Endothelial cell (in vitro differentiated cells): ENCODE measurements at regions not wholly inside any gene's neighbourhood (a gene's known extent, or its start where the extent isn't known, plus 50 kb on each side); places are given as distances from the start of the nearest gene placed in this dataset.
"Not testable (repeated sequence)": the region's sequence is repeated elsewhere in the genome, so short reads cannot be mapped to it uniquely, and the experiment has no call there.

Experiments used
- DNase-seq: peaks from one replicate; pipeline ENCODE4 v3.0.0; 2021; ENCODE audit warnings: low spot score
- H3K27ac Mint-ChIP-seq: one replicate; pipeline ENCODE4 v1.8.0; 2021; ENCODE audit warnings: mixed read lengths, inconsistent platforms; ENCODE audit not compliant: unreplicated experiment
- H3K27me3 Mint-ChIP-seq: one replicate; pipeline ENCODE4 v1.8.0; 2021; ENCODE audit warnings: mild to moderate bottlenecking, moderate library complexity, mixed read lengths, inconsistent platforms; ENCODE audit not compliant: unreplicated experiment
- H3K36me3 Mint-ChIP-seq: one replicate; pipeline ENCODE4 v1.8.0; 2021; ENCODE audit warnings: mild to moderate bottlenecking, low read depth, mixed read lengths, inconsistent platforms; ENCODE audit not compliant: unreplicated experiment
- H3K4me1 Mint-ChIP-seq: one replicate; pipeline ENCODE4 v1.8.0; 2021; ENCODE audit warnings: mild to moderate bottlenecking, mixed read lengths, inconsistent platforms; ENCODE audit not compliant: unreplicated experiment
- H3K4me3 Mint-ChIP-seq: one replicate; pipeline ENCODE4 v1.8.0; 2021; ENCODE audit warnings: mild to moderate bottlenecking, mixed read lengths, inconsistent platforms; ENCODE audit not compliant: unreplicated experiment
- H3K9me3 Mint-ChIP-seq: one replicate; pipeline ENCODE4 v1.8.0; 2021; ENCODE audit warnings: mixed read lengths, inconsistent platforms; ENCODE audit not compliant: unreplicated experiment
- CTCF ChIP-seq: fragments of 200-600 bp; sonication (generic); IDR thresholded peaks from one replicate; pipeline ENCODE4 v1.5.0; 2021; ENCODE audit warnings: antibody characterized with exemption; ENCODE audit not compliant: unreplicated experiment

- Mint-ChIP-seq H3K27ac (no peak overlapping the region), H3K27me3 (no peaks in the 10 kb centered on the region), H3K4me1 (peaks cover 10% of the 10 kb centered on the region), H3K36me3 (no peaks in the 10 kb centered on the region), H3K9me3 (no peaks in the 10 kb centered on the region), H3K4me3 (no peak overlapping the region)
- no peak for DNase-seq
- no peak for TF ChIP-seq CTCF
Measured at GRCh38 chr9:101925498-101925897, 187.1 kb upstream of the GRIN3A start.

GRCh38 chr9:101923451-101923850 is 185.0 kb upstream of the GRIN3A start:
- Mint-ChIP-seq H3K4me3 (no peak overlapping the region), H3K9me3 (no peaks in the 10 kb centered on the region), H3K36me3 (no peaks in the 10 kb centered on the region), H3K27me3 (no peaks in the 10 kb centered on the region), H3K27ac (no peak overlapping the region), H3K4me1 (peaks cover 10% of the 10 kb centered on the region)
- no peak for DNase-seq
- no peak for TF ChIP-seq CTCF

GRCh38 chr9:101916948-101917347 is 178.5 kb upstream of the GRIN3A start:
- H3K36me3 Mint-ChIP-seq, H3K27me3 Mint-ChIP-seq, DNase-seq, H3K9me3 Mint-ChIP-seq, H3K4me1 Mint-ChIP-seq, H3K27ac Mint-ChIP-seq, H3K4me3 Mint-ChIP-seq: not testable (repeated sequence)

GRCh38 chr9:101915482-101915881 is 177.0 kb upstream of the GRIN3A start:
- Mint-ChIP-seq H3K27me3 (no peaks in the 10 kb centered on the region), H3K9me3 (no peaks in the 10 kb centered on the region), H3K36me3 (no peaks in the 10 kb centered on the region), H3K27ac (no peak overlapping the region), H3K4me3 (no peak overlapping the region), H3K4me1 (no peaks in the 10 kb centered on the region)
- DNase-seq: no peak
- TF ChIP-seq CTCF: no peak

- Mint-ChIP-seq H3K27me3 (no peaks in the 10 kb centered on the region), H3K4me3 (no peak overlapping the region)
Measured at GRCh38 chr9:101912698-101913097, 174.3 kb upstream of the GRIN3A start.

More at GRCh38 chr9:101912698-101913097, 174.3 kb upstream of the GRIN3A start:
- Mint-ChIP-seq H3K4me1 (no peaks in the 10 kb centered on the region), H3K9me3 (no peaks in the 10 kb centered on the region), H3K36me3 (no peaks in the 10 kb centered on the region), H3K27ac (no peak overlapping the region)
- no peak for DNase-seq
- no peak for TF ChIP-seq CTCF
